ENCODE measurements at regions not wholly inside any gene's neighbourhood (a gene's known extent, or its start where the extent isn't known, plus 50 kb on each side); places are given as distances from the start of the nearest gene placed in this dataset.
"Not testable (repeated sequence)": the region's sequence is repeated elsewhere in the genome, so short reads cannot be mapped to it uniquely, and the experiment has no call there.

DNA sequence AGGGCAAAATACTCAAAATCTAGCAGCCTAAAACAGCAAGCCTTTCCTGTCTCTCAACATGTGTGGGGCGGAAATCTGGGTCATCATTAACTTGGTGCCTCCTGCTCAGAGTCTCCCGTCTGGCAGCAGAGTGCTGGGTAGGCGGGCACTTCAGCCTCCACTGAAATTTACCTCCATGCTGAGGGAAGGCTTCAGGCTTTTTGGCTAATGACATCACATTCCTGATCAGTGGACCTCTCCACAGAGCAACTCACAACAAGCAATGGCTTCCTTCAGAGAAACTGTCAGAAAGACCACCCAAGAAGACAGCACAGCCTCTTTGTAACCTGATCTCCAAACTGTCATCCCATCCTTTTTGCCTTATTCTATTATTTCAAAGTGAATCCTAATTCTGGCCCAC is 1109.0 kb downstream of the UQCRFS1 start:
- DNase-seq: no peak

DNA sequence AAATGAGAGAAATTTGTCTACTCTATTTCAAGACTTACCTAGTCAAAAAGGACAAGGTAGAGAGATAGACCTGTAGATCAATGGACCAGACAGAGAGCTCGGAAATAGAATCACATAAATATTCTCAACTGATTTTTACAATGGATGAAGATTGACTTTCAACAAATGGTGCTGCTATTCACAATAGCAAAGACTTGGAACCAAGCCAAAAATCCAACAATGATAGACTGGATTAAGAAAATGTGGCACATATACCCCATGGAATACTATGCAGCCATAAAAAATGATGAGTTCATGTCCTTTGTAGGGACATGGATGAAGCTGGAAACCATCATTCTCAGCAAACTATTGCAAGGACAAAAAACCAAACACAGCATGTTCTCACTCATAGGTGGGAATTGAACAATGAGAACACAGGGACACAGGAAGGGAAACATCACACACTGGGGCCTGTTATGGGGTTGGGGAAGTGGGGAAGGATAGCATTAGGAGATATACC is 1128.2 kb downstream of the UQCRFS1 start:
- not testable (repeated sequence) for DNase-seq

DNA sequence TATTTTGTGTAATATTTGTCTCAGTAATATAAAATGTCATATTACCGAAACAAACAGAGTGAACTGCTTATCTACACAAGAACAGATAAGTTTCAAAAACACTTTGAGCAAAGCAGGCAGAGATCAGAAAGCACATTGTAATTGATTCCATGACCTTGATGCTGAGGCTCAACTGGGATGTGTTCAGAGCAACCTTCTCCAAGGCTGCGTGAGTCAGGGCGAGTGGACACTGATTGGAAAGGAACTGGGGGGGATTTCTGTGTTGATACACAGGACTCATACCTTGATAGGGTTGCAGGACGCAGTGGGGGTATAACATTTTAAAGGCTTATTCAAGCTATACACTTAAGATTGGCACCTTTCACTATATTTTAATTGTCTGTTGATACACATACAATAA is 1136.3 kb downstream of the UQCRFS1 start:
- DNase-seq: no peak

DNA sequence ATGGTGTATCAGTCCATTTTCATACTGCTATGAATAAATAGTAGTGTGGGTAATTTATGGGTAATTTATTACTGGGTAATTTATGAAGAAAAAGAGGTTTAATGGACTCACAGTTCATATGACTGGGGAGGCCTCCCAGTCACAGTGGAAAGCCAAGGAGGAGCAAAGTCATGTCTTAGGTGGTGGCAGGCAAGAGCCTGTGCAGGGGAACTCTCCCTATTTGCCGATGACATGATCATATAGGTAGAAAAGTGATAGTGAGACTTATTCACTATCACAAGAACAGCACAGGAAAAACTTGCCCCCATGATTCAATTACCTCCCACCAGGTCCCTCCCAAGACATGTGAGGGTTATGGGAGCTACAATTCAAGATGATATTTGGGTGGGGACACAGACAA is 1137.7 kb downstream of the UQCRFS1 start:
- DNase-seq: no peak

DNA sequence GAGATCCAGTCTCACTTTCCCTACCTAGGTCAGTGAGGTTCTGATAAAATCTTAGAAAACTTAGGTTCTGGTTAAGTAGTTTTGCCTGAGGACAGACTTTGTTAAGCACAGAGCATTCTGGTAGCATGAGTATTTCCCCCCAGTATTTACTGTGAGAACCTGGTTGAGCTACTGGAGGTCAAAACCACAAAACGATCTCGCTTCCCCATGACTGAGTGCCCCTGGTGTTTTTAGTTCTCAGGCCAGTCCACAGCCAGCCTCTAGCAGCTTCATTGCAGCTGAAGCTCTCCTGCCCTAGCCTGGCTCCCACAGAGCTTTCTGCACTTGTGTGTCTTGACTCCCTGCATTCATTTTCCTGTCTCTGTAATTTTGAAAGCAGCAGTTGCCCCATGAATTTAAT is 1138.2 kb downstream of the UQCRFS1 start:
- no peak for DNase-seq

DNA sequence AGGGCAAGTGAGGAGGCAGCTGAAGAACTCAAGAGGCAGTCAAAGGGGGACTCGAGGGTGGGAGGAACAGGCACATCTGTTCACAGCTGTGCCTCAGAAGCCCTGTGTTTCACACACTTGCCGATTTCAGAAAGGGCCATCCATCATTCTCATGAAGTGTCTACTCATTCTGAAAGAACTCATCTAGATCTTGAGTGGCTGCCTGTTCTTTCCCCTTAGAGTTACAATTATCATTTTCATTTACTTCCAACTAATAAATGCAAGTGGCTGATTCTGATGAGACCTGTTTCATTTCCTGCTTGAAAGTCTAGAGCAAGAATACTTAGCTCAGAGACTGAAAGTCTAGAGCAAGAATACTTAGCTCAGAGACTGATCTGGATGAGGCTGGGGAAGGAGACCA is 1145.1 kb downstream of the UQCRFS1 start:
- no peak for DNase-seq

DNA sequence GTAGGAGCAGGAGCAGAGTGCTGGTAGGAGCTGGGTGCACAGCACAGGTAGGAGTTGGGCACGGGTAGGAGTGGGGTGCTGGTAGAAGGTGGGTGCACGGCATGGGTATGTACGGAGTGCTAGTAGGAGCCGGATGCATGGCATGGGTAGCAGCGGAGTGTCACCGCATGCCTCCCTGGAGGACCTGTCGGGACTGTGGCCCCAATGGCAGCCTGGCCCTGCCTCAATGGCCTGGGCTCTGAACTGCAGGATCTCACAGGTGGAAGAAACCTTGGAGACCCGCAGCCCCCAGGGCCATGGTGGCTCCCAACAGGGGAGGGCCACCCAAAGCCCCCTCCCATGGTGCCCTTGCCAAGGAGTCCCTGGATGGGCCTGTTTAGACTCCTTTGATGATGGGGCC is 1146.0 kb downstream of the UQCRFS1 start:
- DNase-seq: no peak

DNA sequence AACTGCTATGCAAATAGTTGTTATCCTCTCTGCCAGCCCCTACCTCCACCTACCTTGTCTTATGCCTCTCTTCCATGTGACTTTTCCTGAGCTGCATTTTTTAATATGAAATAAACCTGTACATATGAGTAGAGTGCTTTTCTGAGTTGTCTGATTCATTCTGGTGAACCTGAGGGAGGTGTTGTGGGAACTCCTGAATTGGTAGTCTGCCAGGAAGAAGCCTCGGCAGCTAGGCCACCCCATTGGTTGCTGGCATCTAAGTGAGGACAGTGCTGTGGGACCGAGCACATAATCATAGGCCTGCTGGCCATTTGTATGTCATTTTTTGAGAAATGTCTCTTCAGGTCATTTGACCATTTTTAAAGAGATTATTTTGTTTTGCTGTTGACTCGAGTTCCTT is 1146.8 kb downstream of the UQCRFS1 start:
- DNase-seq: no peak

DNA sequence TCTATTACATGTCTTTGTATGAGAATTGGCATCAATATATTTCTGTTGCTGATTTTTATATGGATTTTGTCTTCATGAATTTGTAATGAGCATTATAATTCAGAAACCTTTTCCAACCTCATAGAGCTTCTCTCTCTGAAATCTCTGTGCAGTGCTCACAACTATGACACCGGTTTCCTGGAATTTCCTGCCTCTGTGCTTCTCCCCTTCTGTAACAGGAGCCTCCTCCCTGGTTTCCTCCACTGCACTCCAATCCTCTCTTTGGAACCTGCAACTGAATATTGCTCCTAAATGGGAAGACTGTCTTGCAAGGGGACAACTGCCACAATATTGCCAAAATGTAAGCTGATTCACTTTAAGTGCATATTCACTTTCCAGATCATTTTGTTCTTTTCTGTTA is 1147.9 kb downstream of the UQCRFS1 start:
- DNase-seq: no peak

DNA sequence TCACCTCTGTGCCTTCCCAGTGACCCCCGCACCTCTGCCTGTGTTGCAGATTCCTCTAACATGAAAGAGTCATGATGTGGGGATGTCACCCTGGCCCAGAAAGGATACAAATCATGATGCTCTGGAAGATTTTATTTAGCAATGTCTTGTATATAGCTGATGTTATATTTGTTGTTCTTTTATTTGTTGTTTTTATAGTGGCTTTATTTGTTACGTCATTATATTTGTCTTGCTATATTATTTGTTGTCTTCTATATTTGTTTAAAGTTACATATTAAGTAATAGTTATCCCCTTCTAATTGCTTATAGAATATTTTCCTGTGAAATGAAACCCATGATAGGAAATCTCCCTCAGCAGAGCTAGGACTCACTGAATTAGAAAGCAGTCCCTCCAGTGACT is 1149.2 kb downstream of the UQCRFS1 start:
- DNase-seq: no peak

DNA sequence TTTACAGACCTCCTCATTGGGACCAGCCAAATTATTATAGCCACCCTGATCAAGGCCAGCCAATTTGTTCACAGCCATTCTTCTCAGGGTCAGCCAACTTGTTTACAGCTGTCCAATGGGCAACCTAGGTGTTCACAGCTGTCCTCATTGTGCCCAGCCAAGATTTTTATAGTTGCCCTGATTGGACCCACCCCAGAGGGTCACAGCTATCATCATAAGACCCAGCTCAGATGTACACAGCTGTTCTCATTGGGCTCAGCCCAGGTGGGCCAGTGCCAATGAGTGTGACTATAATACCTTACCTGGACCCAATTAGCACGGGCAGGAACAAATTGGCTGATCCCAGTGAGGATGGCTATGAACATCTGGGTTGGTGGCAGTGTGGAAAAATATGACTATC is 1151.8 kb downstream of the UQCRFS1 start:
- no peak for DNase-seq

DNA sequence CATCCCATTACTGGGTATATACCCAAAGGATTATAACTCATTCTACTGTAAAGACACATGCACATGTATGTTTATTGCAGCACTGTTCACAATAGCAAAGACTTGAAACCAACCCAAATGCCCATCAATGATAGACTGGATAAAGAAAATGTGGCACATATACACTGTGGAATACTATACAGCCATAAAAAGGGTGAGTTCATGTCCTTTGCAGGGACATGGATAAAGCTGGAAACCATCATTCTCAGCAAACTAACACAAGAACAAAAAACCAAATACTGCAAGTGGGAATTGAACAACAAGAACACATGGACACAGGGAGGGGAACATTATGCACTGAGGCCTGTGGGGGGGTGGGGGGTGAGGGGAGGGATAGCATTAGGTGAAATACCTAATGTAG is 1155.9 kb downstream of the UQCRFS1 start:
- not testable (repeated sequence) for DNase-seq

DNA sequence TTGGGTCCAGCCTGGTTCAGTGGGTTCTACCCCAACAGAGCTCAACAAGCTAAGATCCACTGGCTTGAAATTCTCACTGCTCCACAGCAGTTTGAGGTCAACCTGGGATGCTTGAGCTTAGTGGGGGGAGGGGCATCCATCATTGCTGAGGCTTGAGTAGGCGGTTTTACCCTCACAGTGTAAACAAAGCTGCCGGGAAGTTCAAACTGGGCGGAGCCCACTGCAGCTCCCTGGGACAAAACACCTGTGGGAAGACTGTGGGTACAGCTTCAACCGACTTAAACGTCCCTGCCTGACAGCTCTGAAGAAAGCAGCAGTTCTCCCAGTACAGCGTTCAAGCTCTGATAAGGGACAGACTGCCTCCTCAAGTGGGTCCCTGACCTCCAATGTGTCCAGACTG is 1161.9 kb downstream of the UQCRFS1 start:
- no peak for DNase-seq

DNA sequence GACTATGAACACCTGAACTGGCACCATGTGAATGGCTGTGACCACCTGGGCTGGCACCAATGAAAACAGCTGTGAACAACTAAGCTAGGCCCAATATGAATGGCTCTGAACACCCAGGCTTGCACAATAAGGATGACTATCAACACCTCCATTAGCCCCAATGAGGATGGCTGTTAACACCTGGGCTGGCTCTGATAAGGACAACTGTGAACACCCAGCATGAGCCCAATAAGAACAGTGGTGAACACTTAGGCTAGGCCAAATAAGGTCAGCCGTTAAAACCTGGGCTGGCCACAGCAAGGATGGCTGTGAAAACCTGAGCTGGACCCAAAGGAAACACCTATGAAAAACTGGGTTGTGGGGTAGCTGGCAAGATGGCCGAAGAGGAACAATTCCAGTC is 1163.1 kb downstream of the UQCRFS1 start:
- DNase-seq: no peak

DNA sequence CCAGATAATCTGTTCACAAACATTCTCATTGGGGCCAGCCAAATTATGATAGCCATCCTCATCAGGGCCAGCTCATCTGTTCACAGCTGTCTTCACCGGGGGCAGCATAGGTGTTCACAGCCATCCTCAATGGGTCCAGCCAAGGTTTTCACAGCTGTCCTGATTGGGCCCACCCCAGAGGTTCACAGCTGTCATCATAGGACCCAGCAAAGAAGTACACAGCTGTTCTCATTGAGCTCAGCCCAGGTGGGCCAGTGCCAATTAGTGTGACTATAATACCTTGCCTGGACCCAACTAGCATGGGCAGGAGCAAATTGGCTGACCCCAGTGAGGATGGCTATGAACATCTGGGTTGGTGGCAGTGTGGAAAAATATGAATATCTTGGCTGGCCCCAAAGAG is 1166.0 kb downstream of the UQCRFS1 start:
- DNase-seq: no peak

DNA sequence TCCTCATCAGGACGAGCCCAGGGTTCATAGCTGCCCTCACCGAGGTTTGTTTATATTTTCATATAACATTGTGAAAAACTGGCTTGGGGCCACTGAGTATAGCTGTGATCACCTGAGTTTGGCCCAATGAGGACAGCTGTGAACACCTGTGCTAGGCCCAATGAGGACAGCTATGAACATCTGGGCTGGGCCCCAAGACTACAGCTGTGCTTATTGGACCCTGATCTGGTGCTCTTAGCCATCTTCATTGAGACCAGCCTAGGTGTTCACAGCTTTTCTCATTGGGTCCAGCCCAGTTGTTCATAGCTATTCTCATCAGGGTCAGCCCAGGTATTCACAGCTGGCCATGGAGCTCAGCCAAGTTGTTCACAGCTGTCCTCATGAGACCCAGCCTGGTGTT is 1167.3 kb downstream of the UQCRFS1 start:
- no peak for DNase-seq

DNA sequence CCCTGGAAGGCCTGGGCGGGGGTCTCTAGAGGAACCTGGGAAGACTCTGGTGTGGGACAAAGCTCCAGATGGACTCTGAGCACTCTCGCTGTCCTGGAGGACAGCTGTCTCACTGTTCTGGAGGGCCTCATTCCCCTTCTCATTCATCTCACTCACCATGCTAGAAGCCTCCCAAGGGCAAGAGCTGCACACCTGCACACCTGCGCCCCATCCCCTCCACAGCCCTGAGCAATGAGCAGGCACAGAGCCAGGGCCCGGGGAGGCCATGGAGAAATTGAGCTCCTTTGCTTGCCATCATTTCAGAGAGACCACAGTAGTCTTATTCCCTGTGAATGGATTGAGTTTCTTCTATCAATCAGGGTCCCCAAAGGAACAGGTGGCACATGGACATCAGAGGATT is 1168.5 kb downstream of the UQCRFS1 start:
- DNase-seq: no peak

DNA sequence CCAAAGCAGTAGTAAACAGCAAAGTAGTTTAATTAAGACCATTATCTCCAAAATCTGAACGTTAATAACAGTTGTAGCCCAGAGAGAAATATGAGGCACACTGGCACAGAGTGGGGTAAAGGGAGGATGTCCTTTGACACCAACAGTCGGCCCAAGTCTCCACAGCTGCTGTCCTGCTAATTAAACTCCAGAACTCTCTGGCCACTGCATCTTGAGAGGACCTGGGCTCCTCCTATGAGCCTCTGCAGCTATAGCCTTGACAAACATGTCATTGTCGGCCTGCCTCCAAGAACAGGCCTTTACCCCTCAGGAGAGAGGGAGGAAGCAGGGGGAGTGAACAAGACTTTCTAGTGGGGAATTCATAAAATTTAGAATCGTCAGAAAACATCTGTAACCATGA is 1170.4 kb downstream of the UQCRFS1 start:
- no peak for DNase-seq

DNA sequence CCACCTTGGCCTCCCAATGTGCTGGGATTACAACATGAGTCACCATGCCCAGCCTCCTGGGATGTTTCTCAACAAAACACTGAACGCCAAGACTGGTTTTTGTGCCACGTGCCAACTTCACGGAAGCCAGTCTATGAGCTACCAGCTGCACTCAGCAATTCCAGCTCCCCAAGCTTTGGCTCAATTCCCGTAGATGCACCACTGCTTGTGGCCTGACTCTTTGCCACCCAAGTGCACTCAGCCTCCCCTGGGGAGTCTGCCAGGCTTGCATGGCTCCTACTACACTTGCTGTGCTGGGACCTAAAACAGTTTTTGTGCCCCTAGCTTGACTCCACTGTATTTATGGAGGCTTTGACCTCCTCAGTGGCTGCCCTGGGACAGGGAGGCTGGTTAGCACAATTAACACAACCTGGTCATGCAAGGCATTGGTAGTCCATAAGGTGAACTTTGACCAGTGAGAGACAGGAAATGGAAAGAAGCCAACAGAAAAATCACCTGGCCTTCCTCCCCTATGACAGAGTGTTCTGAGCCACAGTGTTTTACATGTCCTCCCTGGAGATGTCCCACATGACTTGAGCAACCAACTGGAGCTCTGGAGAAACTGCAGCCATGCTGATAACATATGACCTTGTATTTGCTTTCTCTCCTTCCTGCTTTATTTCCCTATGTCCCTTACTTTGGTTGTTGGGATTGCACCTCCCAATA is 1173.1 kb downstream of the UQCRFS1 start:
- no peak for DNase-seq

DNA sequence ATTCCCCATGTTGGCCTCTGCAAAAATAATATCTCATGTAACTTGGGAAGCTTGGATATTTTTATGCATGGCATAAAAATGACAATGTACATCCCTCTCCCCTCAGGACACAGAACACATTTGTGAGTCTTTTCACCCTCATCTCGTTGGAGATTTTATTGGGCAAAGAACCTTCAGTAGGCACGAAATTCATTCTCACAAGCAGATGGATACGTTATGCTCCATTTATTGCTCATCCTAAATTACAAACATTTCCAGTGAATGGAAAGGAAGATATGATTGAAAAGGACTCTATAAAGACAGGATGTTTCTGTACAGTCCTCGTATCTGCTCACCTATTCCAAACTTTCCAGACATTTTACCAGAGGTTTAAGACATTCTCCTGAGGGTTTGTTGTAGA is 1175.8 kb downstream of the UQCRFS1 start:
- no peak for DNase-seq

DNA sequence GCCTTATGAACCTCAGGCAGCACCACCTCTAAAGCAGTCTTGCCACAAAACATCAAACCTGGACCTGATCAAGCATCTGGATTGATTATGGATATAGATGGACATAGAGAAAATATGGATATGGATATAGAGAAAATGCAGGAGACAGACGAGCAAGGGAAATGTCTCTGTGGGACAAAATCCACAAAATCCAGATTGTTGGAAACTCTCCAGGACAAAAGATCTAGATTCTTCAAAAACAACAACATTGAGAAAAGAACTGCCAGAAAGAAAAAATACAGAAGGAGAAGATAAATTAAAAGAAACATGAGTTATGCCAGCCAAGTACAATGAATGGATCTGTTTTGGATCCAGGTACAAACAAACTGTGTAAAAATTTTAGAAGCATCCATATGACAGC is 1176.5 kb downstream of the UQCRFS1 start:
- no peak for DNase-seq

DNA sequence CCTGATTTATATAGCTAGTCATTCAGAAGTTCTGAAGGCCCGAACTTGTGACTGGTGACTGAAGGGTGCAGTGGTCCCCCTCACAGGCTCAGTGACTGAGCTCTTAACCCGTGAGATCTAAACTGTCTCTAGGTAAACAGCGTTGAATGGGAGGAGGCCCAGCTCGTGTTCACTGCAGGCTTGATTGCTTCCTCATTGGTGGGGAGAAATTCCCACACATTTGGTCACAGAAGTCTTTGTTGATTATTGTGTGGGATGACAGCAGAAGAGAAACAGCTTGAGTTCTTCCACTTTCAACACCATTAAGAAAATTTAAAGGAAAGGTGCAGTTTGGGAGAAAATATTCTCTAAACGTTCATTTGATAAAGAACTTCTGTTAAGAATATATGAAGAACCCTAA is 1178.0 kb downstream of the UQCRFS1 start:
- no peak for DNase-seq

DNA sequence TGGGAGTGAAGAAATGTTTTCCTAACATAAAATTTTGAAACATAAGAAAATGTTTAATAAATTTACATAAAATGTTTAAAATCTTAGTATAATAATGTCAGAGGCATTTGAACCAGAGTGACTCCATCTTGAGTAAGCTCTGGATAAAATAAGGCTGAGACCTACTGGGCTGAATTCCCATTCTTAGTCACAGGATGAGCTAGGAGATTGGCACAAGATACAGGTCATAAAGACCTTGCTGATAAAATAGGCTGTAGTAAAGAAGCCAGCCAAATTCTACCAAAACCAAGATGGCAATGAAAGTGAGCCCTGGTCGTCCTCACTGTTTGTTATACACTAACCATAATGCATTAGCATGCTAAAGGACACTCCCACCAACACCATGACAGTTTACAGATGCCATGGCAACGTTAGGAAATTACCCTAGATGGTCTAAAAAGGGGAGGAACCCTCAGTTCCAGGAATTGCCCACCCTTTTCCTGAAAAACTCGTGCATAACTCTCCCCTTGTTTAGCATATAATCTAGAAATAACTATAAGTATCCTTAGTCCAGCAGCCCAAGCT is 1184.0 kb downstream of the UQCRFS1 start:
- DNase-seq: no peak

DNA sequence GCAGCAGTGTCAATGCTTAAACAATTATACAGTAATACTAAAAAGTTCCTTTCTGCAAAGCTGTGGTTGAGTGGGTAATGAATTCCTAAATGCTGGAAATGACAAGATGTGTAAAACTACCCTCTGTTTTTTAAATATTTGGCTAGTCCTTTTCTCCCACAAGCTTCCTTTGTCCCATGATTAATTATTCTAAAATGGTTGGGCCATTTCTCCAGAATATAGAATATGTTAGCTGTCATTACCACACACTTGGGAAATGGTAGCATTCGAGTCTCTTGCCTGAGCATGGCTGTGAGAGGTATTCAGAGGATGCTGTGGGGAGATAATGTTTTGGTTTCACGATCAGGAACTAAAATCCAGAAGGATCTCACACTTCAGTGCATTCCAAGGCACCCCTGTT is 1185.8 kb downstream of the UQCRFS1 start:
- no peak for DNase-seq

DNA sequence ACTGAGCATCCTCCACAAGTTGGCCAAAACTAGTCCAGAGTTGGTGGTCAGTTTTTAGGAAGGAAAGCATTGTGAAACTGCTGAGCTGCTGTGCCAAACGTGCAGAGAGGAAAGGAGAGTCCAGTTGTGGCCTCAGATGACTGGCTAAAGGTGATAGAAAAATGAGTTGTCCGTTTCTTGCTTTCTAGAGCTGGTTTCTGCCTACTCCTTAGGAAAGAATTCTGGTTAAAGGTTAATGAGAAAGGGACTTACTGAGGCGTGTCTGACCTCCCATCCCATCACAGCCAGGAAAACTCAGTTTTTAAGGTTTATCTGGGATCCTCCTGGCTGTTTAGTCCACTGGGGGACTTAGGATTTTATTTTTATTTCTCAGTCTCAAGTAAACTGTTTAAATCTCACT is 1186.3 kb downstream of the UQCRFS1 start:
- no peak for DNase-seq
